ENCODE measurements at regions not wholly inside any gene's neighbourhood (a gene's known extent, or its start where the extent isn't known, plus 50 kb on each side); places are given as distances from the start of the nearest gene placed in this dataset.

GRCh38 chr17:36714789-36715188, 113.4 kb downstream of the MRM1 start (continued):
- TF ChIP-seq REST (IDR thresholded peaks at IDR 0.05; ENCODE audit: unreplicated experiment) (no peak), CTCF (conservative IDR thresholded peaks at IDR 0.05; ENCODE audit: low read depth in 2 of 2) (no peak)

- no peak overlapping the region for H3K4me3 ChIP-seq
- Mint-ChIP-seq H3K4me3 (no peak overlapping the region), H3K9me3 (no peaks in the 10 kb centered on the region), H3K27me3 (ENCODE audit: insufficient read depth, low read depth, poor library complexity) (no peaks in the 10 kb centered on the region), H3K4me1 (peaks cover 7% of the 10 kb centered on the region; the same call in 2 of the 3 replicates), H3K27ac (no peak overlapping the region), H3K36me3 (ENCODE audit: low read depth) (no peaks in the 10 kb centered on the region)
- H3K36me3 ChIP-seq (ENCODE audit: insufficient read depth): no peaks in the 10 kb centered on the region
- no peaks in the 10 kb centered on the region for H3K79me2 ChIP-seq (replicated peaks; ENCODE audit: insufficient read depth)
- H3K4me2 ChIP-seq: no peak overlapping the region
- H4K20me1 ChIP-seq (replicated peaks; ENCODE audit: insufficient read depth): no peaks in the 10 kb centered on the region
- H3F3A ChIP-seq (replicated peaks; ENCODE audit: low read depth): no peaks in the 10 kb centered on the region
- no peaks in the 10 kb centered on the region for H3K27me3 ChIP-seq (ENCODE audit: insufficient read depth)
- H2AFZ ChIP-seq: no peak overlapping the region
- H3K9me2 ChIP-seq (ENCODE audit: insufficient read depth): no peaks in the 10 kb centered on the region
- H3K27ac ChIP-seq (ENCODE audit: low read depth): no peak overlapping the region
- ATAC-seq (no peak), DNase-seq (ENCODE audit: low spot score) (no peak)
- H3K4me1 ChIP-seq (ENCODE audit: insufficient read depth): no peaks in the 10 kb centered on the region
- no peak for TF ChIP-seq CTCF (conservative IDR thresholded peaks at IDR 0.05; ENCODE audit: low read depth in 2 of 2)
- no peak for TF ChIP-seq CREB1 (CRISPR knock-in tag; IDR thresholded peaks at IDR 0.05; ENCODE audit: low read depth)
- TF ChIP-seq REST (IDR thresholded peaks at IDR 0.05; ENCODE audit: unreplicated experiment): no peak
- TF ChIP-seq ZNF462 (CRISPR knock-in tag; IDR thresholded peaks at IDR 0.05): no peak
- no peak for TF ChIP-seq NANOG (IDR thresholded peaks at IDR 0.05; ENCODE audit: borderline replicate concordance)
Measured at GRCh38 chr17:36715951-36716350, 114.6 kb downstream of the MRM1 start.

Measured in GM23338 (cell line).